Kidney (tissue), 13 donors: ENCODE measurements at regions not wholly inside any gene's neighbourhood (a gene's known extent, or its start where the extent isn't known, plus 50 kb on each side); places are given as distances from the start of the nearest gene placed in this dataset.

Source experiments
- DNase-seq, 5 donors: peaks; one replicate each; pipeline ENCODE4 v3.0.0-alpha.2; 2013 to 2020
- FAIRE-seq: peaks from 2 replicates; lab custom pipeline; 2012; peaks lifted over from hg19 to GRCh38; lab: Jason Lieb, UNC
- H3K27ac ChIP-seq, 2 donors: one replicate each; pipeline ENCODE4 v1.7.0; 2013; ENCODE audit warnings: low read depth in 2 of 2, low read length in 2 of 2, inconsistent platforms in 1 of 2
- H3K27me3 ChIP-seq: one replicate; pipeline ENCODE4 v1.7.1; 2013; ENCODE audit warnings: low read length, inconsistent platforms; ENCODE audit not compliant: control insufficient read depth, insufficient read depth
- H3K36me3 ChIP-seq, 3 donors: one replicate each; pipeline versions ENCODE4 v1.7.0 to v1.7.1; 2013; ENCODE audit warnings: low read length in 3 of 3, control low read depth in 1 of 3, inconsistent platforms in 1 of 3; ENCODE audit not compliant: insufficient read depth in 3 of 3, control insufficient read depth in 2 of 3
- H3K4me1 ChIP-seq, 3 donors: one replicate each; pipeline versions ENCODE4 v1.7.0 to v1.7.1; 2013; ENCODE audit warnings: low read length in 3 of 3, inconsistent platforms in 1 of 3, low read depth in 1 of 3; ENCODE audit not compliant: control insufficient read depth in 2 of 3, insufficient read depth in 2 of 3
- H3K4me3 ChIP-seq, 3 donors: one replicate each; pipeline versions ENCODE4 v1.7.0 to v1.8.1; 2013; ENCODE audit warnings: low read length in 3 of 3, control low read depth in 1 of 3, inconsistent platforms in 1 of 3
- H3K9ac ChIP-seq, 3 donors: one replicate each; pipeline versions ENCODE4 v1.7.0 to v1.7.1; 2013; ENCODE audit warnings: low read length in 3 of 3, control low read depth in 1 of 3, inconsistent platforms in 1 of 3
- H3K9me3 ChIP-seq, 3 donors: one replicate each; pipeline versions ENCODE4 v1.7.0 to v1.7.1; 2013; ENCODE audit warnings: low read length in 3 of 3, control low read depth in 1 of 3, inconsistent platforms in 1 of 3; ENCODE audit not compliant: control insufficient read depth in 2 of 3, insufficient read depth in 1 of 3
- CTCF ChIP-seq: IDR thresholded peaks from 3 replicates; pipeline ENCODE4 v1.5.1; 2012; ENCODE audit warnings: mild to moderate bottlenecking, moderate library complexity, borderline replicate concordance; ENCODE audit not compliant: insufficient read depth; ENCODE audit errors: extremely low read depth
- intact Hi-C: fragments of 100-400 bp; cut with DNase I; formaldehyde crosslinking; loops from one replicate; pipeline ENCODE4 v1.11.1; 2022
- donor health status: control.
- donor health status: control.
- donor health status: control.
- donor health status: control.
- donor health status: control.
- donor health status: DM: yes; HTN: yes; CAD: no.
- donor health status: Normal renal cell carcinoma (clear cell type).

GRCh38 chr15:35777061-35777460 lies 231.1 kb upstream of the DPH6 start:
- Histone ChIP-seq H3K36me3 (no peaks in the 10 kb centered on the region), H3K4me3 (no peak overlapping the region), H3K27me3 (no peaks in the 10 kb centered on the region), H3K9me3 (no peaks in the 10 kb centered on the region), H3K9ac (no peak overlapping the region), H3K4me1 (no peaks in the 10 kb centered on the region), H3K27ac (no peak overlapping the region)
- intact Hi-C loops, result no loop called here
- DNase-seq (no peak), FAIRE-seq (no peak)
- no peak for TF ChIP-seq CTCF

DNA sequence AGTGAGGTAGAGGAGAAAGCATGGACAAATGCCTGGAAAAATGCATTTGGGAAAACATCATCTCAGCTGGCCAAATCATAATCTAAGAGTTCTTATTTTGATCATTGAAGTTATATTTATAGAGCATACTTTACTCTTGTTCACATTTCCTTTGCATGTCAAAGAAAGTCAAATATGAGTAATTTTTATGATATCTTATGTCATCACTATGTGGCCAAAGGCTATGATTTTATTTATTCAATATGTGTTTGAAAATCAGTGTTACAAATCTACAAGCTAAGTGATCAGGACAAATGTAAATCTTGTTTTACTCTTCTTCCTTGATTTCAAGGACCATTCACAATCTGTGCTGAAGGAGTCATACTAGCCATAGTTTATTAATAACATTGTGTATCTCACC lies 237.2 kb upstream of the DPH6 start:
- TF ChIP-seq CTCF, result no peak
- H3K9ac ChIP-seq, result no peak overlapping the region
- intact Hi-C loops, result no loop called here
- H3K27me3 ChIP-seq, result no peaks in the 10 kb centered on the region
- DNase-seq (no peak), FAIRE-seq (no peak)
- H3K4me1 ChIP-seq, result no peaks in the 10 kb centered on the region
- H3K27ac ChIP-seq, result no peak overlapping the region
- no peak overlapping the region for H3K4me3 ChIP-seq
- no peaks in the 10 kb centered on the region for H3K9me3 ChIP-seq
- no peaks in the 10 kb centered on the region for H3K36me3 ChIP-seq

DNA sequence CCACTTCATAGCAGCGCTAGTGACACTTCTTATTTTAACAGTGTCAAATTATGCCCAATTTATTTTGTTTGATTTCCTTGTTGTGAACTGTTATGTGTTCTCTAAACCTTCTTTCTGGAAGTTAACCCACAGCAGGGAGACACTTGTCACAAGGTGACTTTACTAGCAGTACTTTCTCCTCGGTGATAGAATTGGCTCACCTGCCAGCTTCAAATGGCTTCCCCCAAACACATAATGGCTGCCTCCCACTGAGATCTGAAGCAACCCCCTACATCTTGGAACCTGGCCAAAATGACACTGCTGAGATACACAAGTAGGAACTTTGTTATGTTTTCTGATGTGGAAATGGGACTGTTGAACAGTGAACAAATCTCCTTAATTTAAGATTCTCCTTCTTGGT lies 238.8 kb upstream of the DPH6 start:
- intact Hi-C loops, result no loop called here
- Histone ChIP-seq H3K27me3 (no peaks in the 10 kb centered on the region), H3K4me1 (no peaks in the 10 kb centered on the region), H3K36me3 (no peaks in the 10 kb centered on the region), H3K4me3 (no peak overlapping the region), H3K27ac (no peak overlapping the region), H3K9ac (no peak overlapping the region), H3K9me3 (no peaks in the 10 kb centered on the region)
- FAIRE-seq, result no peak
- DNase-seq, result peak in 1 of 5 donors; percentile 53
- no peak for TF ChIP-seq CTCF

DNA sequence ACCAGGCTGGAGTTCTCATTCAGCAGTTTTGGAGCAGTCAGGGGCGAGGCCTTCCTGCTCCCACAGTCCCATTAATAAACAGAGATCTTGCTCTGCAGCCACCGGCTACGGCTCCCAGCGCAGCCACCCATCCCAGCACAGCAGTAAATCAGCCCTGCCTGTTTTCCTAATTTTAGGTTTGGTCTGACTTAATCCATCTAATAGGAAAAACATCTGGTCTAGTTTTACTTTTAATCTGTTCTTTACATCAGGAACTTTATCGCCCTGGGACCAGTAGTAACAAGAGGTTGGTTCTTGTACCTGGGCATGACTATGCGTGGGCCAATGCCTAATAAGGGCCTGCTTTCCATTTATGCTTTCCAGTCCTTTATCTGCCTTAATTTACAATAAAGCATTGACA lies 264.0 kb upstream of the DPH6 start:
- no peaks in the 10 kb centered on the region for H3K36me3 ChIP-seq
- peak in 3 of 5 donors; percentile 10 to 22 (median 17) for DNase-seq
- no peak overlapping the region for H3K4me3 ChIP-seq
- no peaks in the 10 kb centered on the region for H3K4me1 ChIP-seq
- no peak for TF ChIP-seq CTCF
- intact Hi-C loops, result no loop called here
- H3K9ac ChIP-seq, result no peak overlapping the region
- no peaks in the 10 kb centered on the region for H3K9me3 ChIP-seq
- no peaks in the 10 kb centered on the region for H3K27me3 ChIP-seq
- FAIRE-seq, result no peak
- H3K27ac ChIP-seq, result no peak overlapping the region
